ENCODE measurements at regions not wholly inside any gene's neighbourhood (a gene's known extent, or its start where the extent isn't known, plus 50 kb on each side); places are given as distances from the start of the nearest gene placed in this dataset.

GRCh38 chr13:44307844-44308243 lies 65.8 kb upstream of the SERP2 start:
- WGBS, 2 donors, result 90 to 94% methylated on average over 2 of the region's 2 CpGs

DNA sequence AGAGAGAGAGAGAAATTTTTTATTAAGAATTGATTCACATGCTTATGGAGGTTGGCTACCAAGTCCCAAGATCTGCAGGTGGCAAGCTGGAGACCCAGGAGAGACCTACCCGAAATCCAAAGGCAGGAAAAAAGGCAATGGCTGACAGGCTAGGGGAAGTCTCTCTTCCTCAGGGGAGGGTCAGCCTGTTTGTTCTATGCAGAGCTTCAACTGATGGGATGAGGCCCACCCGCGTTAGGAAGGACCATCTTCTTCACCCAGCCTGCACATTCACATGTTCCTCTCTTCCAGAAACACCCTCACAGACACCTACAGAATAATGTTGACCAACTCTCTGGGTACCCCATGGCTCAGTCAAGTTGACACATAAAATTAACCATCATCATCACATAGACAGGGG lies 65.3 kb upstream of the SERP2 start:
- Histone ChIP-seq H3K36me3 (no peaks in the 10 kb centered on the region), H3K27me3 (no peaks in the 10 kb centered on the region), H3K9me3 (no peaks in the 10 kb centered on the region), H3K4me3 (no peak overlapping the region), H3K4me1 (peaks cover 5 to 76% (median 41%) of the 10 kb centered on the region in 9 donors), H3K27ac (peak overlapping the region in 2 of 10 donors; percentile 95)
- intact Hi-C loops (cut with DNase I), result loop anchor here in 6 of 10 donors (5.0 to 10.0 kb wide), 6 partner anchors 36 to 254 kb away; no protein-coding TSS in a partner anchor
- no peak for ATAC-seq
- no peak for TF ChIP-seq CTCF (IDR thresholded peaks at IDR 0.05)
- no peak for DNase-seq
- 96% methylated on average over 3 of the region's 3 CpGs for WGBS, 2 donors

More at GRCh38 chr13:44307844-44308243, 65.8 kb upstream of the SERP2 start:
- Histone ChIP-seq H3K4me3 (no peak overlapping the region), H3K9me3 (no peaks in the 10 kb centered on the region), H3K4me1 (peaks cover 5 to 82% (median 44%) of the 10 kb centered on the region in 9 donors), H3K27ac (peak overlapping the region; percentile 33 to 95 (median 89)), H3K27me3 (no peaks in the 10 kb centered on the region), H3K36me3 (no peaks in the 10 kb centered on the region)
- intact Hi-C loops (cut with DNase I), result loop anchor here in 7 of 10 donors (2.0 to 10.0 kb wide), 9 partner anchors 36 to 253 kb away; no protein-coding TSS in a partner anchor
- DNase-seq, result no peak
- no peak for ATAC-seq
- no peak for TF ChIP-seq CTCF (IDR thresholded peaks at IDR 0.05)

DNA sequence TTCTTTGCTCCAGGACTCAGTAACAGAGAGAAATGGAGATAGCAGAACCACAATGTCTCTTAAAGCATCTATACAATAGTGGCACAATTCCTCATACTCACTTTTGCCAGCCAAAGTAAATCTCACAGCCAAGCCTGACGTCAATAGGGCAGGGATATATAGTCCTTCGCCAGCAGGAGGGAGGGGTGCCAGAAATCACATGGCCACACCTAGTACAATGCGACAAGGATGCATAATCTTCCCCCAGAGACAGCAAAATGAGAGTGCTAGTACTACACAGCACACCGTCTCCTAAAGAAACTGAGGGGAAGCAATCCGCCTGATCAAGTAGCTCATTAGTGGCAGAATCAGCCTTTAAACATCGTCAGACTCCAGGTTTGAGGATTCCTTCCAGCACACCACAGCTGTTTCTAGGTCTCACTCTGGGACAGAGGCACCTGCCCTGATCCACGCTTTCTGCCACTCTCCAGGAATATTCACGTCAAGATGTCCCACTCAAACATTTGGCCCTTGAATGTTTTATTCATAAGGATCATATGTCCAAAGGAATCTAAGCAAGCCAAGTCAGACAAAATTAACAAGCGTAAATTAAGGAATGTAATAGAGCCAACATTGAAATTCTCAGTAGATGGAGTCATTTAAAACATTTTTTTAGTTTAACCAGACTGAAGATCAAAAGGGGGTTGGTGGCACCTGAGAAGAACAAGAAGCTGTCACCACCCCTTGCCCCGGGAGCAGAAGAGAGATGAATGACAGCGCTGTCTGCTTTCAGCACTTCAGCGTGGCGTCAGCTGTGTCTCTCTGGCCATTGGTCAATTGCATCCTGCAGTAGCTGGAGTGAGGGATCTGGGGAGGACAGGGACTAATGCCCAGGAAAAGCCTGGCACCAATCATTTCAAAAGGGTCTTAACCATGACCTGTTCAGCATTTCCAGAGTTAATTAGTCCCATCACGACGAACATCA lies 63.5 kb upstream of the SERP2 start:
- WGBS, 2 donors, result 40 to 49% methylated on average over 15 of the region's 15 CpGs
- DNase-seq (peak; percentile 29 to 54), ATAC-seq (peak; percentile 15 to 81 (median 66))
- peaks cover 0 to 59% (median 28%) of the 10 kb centered on the region in 9 donors for H3K4me1 ChIP-seq
- no peaks in the 10 kb centered on the region for H3K9me3 ChIP-seq
- TF ChIP-seq CTCF (IDR thresholded peaks at IDR 0.05), result no peak
- peak overlapping the region in 1 of 10 donors; percentile 5 for H3K4me3 ChIP-seq
- intact Hi-C loops (cut with DNase I), result loop anchor here in 6 of 10 donors (5.0 to 10.0 kb wide), 7 partner anchors 38 to 255 kb away; partner anchors contain the start of gene SERP2 (in 1 of the 6)
- no peaks in the 10 kb centered on the region for H3K27me3 ChIP-seq
- H3K36me3 ChIP-seq, result no peaks in the 10 kb centered on the region
- peak overlapping the region in 7 of 10 donors; percentile 20 to 77 (median 48) for H3K27ac ChIP-seq

- H3K9me3 ChIP-seq, result no peaks in the 10 kb centered on the region
- H3K27me3 ChIP-seq, result no peaks in the 10 kb centered on the region
- ATAC-seq (no peak), DNase-seq (no peak)
- TF ChIP-seq CTCF (IDR thresholded peaks at IDR 0.05), result no peak
- 76 to 77% methylated on average over 8 of the region's 8 CpGs for WGBS, 2 donors
- H3K36me3 ChIP-seq, result no peaks in the 10 kb centered on the region
- peaks cover 0 to 48% (median 21%) of the 10 kb centered on the region in 9 donors for H3K4me1 ChIP-seq
- intact Hi-C loops (cut with DNase I), result loop anchor here in 1 of 10 donors (5.0 kb wide), 1 partner anchor 61 kb away; the partner anchor contains the start of gene SERP2
- peak overlapping the region in 1 of 10 donors; percentile 20 for H3K27ac ChIP-seq
- no peak overlapping the region for H3K4me3 ChIP-seq
These were observed 62.4 kb upstream of the SERP2 start for GRCh38 chr13:44311011-44311780.
